Astrocyte (in vitro differentiated cells and primary cell): ENCODE measurements at regions not wholly inside any gene's neighbourhood (a gene's known extent, or its start where the extent isn't known, plus 50 kb on each side); places are given as distances from the start of the nearest gene placed in this dataset.
A peak's percentile ranks its signal among the peaks of the same experiment; 100 is the strongest.

ENCODE experiments used
- DNase-seq: peaks from one replicate; pipeline ENCODE4 v3.0.0-alpha.2; 2010; ENCODE audit warnings: low read depth
- FAIRE-seq: peaks from 2 replicates; lab custom pipeline; 2011; peaks lifted over from hg19 to GRCh38; lab: Jason Lieb, UNC
- H2AFZ ChIP-seq: 2 replicates; pipeline ENCODE4 v1.6.0; 2012; ENCODE audit warnings: low read depth, low read length, inconsistent platforms
- H3K27ac ChIP-seq: 2 replicates; pipeline ENCODE4 v1.5.1; 2011; ENCODE audit warnings: low read depth, low read length, inconsistent platforms
- H3K27me3 ChIP-seq: 2 replicates; pipeline ENCODE4 v1.6.0; 2011; ENCODE audit warnings: low read length, inconsistent platforms; ENCODE audit not compliant: insufficient read depth
- H3K36me3 ChIP-seq: 2 replicates; pipeline ENCODE4 v1.5.1; 2011; ENCODE audit warnings: low read length, inconsistent platforms; ENCODE audit not compliant: insufficient read depth
- H3K4me1 ChIP-seq: 2 replicates; pipeline ENCODE4 v1.5.1; 2011; ENCODE audit warnings: low read length, inconsistent platforms; ENCODE audit not compliant: insufficient read depth
- H3K4me2 ChIP-seq: 2 replicates; pipeline ENCODE4 v1.6.0; 2012; ENCODE audit warnings: low read length, inconsistent platforms
- H3K4me3 ChIP-seq: 2 replicates; pipeline ENCODE4 v1.5.1; 2011; ENCODE audit warnings: low read depth, mild to moderate bottlenecking, low read length, inconsistent platforms; ENCODE audit not compliant: insufficient read depth
- H3K79me2 ChIP-seq: 2 replicates; pipeline ENCODE4 v1.6.0; 2012; ENCODE audit warnings: mild to moderate bottlenecking, low read length, inconsistent platforms; ENCODE audit not compliant: insufficient read depth
- H3K9ac ChIP-seq: 2 replicates; pipeline ENCODE4 v1.6.0; 2012; ENCODE audit warnings: mild to moderate bottlenecking, low read length, inconsistent platforms
- H3K9me3 ChIP-seq: 2 replicates; pipeline ENCODE4 v1.5.1; 2012; ENCODE audit warnings: low read depth, mild to moderate bottlenecking, low read length, inconsistent platforms; ENCODE audit not compliant: insufficient read depth
- H4K20me1 ChIP-seq: 2 replicates; pipeline ENCODE4 v1.6.0; 2012; ENCODE audit warnings: low read length, inconsistent platforms; ENCODE audit not compliant: insufficient read depth
- H3K27ac Mint-ChIP-seq: one replicate; pipeline ENCODE4 v1.8.0; 2021; ENCODE audit warnings: mild to moderate bottlenecking, mixed read lengths; ENCODE audit not compliant: unreplicated experiment
- H3K27me3 Mint-ChIP-seq: one replicate; pipeline ENCODE4 v1.8.0; 2021; ENCODE audit warnings: low read depth, mixed read lengths; ENCODE audit not compliant: unreplicated experiment
- H3K36me3 Mint-ChIP-seq: one replicate; pipeline ENCODE4 v1.8.0; 2021; ENCODE audit warnings: low read depth, mixed read lengths; ENCODE audit not compliant: unreplicated experiment
- H3K4me1 Mint-ChIP-seq: one replicate; pipeline ENCODE4 v1.8.0; 2021; ENCODE audit warnings: low read depth, mixed read lengths; ENCODE audit not compliant: unreplicated experiment
- H3K4me3 Mint-ChIP-seq: one replicate; pipeline ENCODE4 v1.8.0; 2021; ENCODE audit warnings: mild to moderate bottlenecking, moderate library complexity, mixed read lengths; ENCODE audit not compliant: unreplicated experiment
- H3K9me3 Mint-ChIP-seq: one replicate; pipeline ENCODE4 v1.8.0; 2021; ENCODE audit warnings: mild to moderate bottlenecking, mixed read lengths; ENCODE audit not compliant: unreplicated experiment
- EZH2 ChIP-seq: IDR thresholded peaks from 2 replicates; pipeline ENCODE4 v1.6.1; 2012; ENCODE audit warnings: mild to moderate bottlenecking, low read length, inconsistent platforms; ENCODE audit not compliant: insufficient read depth
- TF ChIP-seq, protein P1 (sequence below): IDR thresholded peaks from 2 replicates; pipeline ENCODE4 v1.5.1; 2011; ENCODE audit warnings: low read depth, mild to moderate bottlenecking, inconsistent platforms, low read length, moderate library complexity; ENCODE audit not compliant: insufficient read depth

DNA sequence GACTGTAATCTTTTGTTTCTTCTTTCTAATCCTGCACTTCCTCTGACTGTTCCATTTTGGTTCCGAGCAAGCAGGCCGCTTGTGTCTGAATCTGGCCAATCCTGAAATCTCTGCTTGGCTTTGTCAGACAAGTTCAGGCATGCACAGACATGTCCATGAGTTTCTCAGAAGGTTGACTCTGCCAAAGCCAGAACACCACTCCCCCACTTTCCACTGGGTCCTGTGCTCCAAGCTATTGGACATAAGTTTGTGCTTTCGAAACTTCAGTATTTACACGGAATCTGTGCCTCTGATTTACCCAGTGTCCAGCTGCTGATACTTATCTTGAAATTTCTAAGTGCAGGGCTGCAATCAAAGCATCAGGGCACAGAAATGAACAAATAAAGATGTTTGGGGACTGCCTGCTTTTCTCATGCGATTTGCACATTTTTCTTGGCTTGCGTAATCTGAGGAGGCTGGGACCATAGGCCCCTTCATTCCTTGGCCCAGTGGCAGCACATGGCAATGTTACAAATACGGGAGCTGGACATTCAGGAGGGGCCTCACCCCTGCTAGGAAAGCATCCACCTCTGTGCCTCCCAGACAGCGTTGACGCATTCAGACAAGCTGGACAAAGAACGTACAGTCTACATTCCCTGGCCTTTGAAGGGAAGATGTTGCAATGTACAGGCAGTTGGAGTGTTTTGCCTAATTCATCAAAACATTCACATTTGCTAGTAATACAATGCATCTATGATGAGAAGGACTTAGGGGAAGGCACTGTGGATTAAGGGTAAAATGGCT is 209.2 kb upstream of the PAPPA start:
- peak; percentile 87 for FAIRE-seq
- Histone ChIP-seq H3K27ac (peak overlapping the region; percentile 96), H3K9me3 (no peaks in the 10 kb centered on the region), H3K36me3 (no peaks in the 10 kb centered on the region), H3K4me1 (peaks cover 24% of the 10 kb centered on the region), H3K4me2 (peak overlapping the region; percentile 41), H3K79me2 (no peaks in the 10 kb centered on the region), H3K9ac (peak overlapping the region; percentile 82), H2AFZ (peak overlapping the region; percentile 26), H4K20me1 (no peaks in the 10 kb centered on the region), H3K4me3 (no peak overlapping the region), H3K27me3 (no peaks in the 10 kb centered on the region)
- Mint-ChIP-seq H3K27me3 (no peaks in the 10 kb centered on the region), H3K36me3 (no peaks in the 10 kb centered on the region), H3K9me3 (peaks cover 2% of the 10 kb centered on the region), H3K4me1 (peaks cover 39% of the 10 kb centered on the region), H3K27ac (peak overlapping the region; percentile 98), H3K4me3 (no peak overlapping the region)
- TF ChIP-seq, protein P1, sequence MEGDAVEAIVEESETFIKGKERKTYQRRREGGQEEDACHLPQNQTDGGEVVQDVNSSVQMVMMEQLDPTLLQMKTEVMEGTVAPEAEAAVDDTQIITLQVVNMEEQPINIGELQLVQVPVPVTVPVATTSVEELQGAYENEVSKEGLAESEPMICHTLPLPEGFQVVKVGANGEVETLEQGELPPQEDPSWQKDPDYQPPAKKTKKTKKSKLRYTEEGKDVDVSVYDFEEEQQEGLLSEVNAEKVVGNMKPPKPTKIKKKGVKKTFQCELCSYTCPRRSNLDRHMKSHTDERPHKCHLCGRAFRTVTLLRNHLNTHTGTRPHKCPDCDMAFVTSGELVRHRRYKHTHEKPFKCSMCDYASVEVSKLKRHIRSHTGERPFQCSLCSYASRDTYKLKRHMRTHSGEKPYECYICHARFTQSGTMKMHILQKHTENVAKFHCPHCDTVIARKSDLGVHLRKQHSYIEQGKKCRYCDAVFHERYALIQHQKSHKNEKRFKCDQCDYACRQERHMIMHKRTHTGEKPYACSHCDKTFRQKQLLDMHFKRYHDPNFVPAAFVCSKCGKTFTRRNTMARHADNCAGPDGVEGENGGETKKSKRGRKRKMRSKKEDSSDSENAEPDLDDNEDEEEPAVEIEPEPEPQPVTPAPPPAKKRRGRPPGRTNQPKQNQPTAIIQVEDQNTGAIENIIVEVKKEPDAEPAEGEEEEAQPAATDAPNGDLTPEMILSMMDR: no peak
- no peak for TF ChIP-seq EZH2
- peak; percentile 100 for DNase-seq

DNA sequence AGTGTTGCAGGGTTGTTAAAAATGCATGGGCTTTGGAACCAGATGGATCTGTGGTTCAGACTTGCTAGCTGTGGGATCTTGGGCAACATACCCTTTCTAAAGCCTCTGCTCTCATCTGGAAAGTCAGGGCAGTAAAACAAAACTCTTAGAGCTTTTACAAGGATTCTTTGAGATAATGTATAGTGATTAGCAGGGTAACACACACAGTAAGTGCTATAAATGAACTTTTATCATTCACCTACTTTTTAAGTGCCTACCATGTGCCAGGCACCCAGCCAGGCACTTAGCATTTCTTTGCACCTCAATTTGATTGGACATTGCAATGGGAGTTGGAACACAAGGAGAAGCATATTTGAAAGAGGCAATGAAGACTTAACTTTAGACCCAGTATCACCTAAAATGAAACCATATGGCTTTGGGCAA is 208.6 kb upstream of the PAPPA start:
- H3K4me1 Mint-ChIP-seq: peaks cover 37% of the 10 kb centered on the region
- no peak for DNase-seq
- TF ChIP-seq, protein P1: no peak
- TF ChIP-seq EZH2: no peak
- H4K20me1 ChIP-seq: no peaks in the 10 kb centered on the region
- H3K9me3 Mint-ChIP-seq: peaks cover 2% of the 10 kb centered on the region
- no peak overlapping the region for H2AFZ ChIP-seq
- no peak overlapping the region for H3K4me3 ChIP-seq
- no peaks in the 10 kb centered on the region for H3K9me3 ChIP-seq
- FAIRE-seq: peak; percentile 13
- H3K4me1 ChIP-seq: peaks cover 23% of the 10 kb centered on the region
- peak overlapping the region; percentile 1 for H3K4me2 ChIP-seq
- no peaks in the 10 kb centered on the region for H3K79me2 ChIP-seq
- H3K27me3 ChIP-seq: no peaks in the 10 kb centered on the region
- H3K36me3 Mint-ChIP-seq: no peaks in the 10 kb centered on the region
- no peaks in the 10 kb centered on the region for H3K27me3 Mint-ChIP-seq
- peak overlapping the region; percentile 82 for H3K9ac ChIP-seq
- H3K4me3 Mint-ChIP-seq: no peak overlapping the region
- H3K27ac ChIP-seq: peak overlapping the region; percentile 96
- no peaks in the 10 kb centered on the region for H3K36me3 ChIP-seq
- H3K27ac Mint-ChIP-seq: peak overlapping the region; percentile 98

DNA sequence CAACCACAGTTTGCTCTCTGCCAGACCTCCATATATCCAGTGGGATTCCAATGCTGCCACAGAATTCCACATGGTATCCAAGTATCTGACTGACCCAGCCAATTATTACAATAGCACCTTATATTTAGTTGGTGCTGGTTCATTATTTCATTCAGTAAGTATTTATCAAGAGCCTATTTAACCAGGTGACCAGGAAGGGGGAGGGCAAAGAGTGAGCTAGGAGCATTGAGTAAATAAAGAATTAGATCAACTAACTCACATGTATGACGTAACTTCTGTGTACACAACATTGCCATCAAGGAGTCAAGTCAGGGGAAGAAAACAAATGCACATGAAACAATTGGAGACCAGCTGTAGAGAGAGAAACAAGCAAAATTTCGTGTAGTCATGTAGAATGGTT is 207.1 kb upstream of the PAPPA start:
- FAIRE-seq: no peak
- H3K79me2 ChIP-seq: no peaks in the 10 kb centered on the region
- Mint-ChIP-seq H3K4me3 (no peak overlapping the region), H3K36me3 (no peaks in the 10 kb centered on the region), H3K27ac (no peak overlapping the region), H3K4me1 (peaks cover 34% of the 10 kb centered on the region), H3K9me3 (peaks cover 2% of the 10 kb centered on the region), H3K27me3 (no peaks in the 10 kb centered on the region)
- no peaks in the 10 kb centered on the region for H3K36me3 ChIP-seq
- no peak overlapping the region for H3K4me3 ChIP-seq
- no peak for TF ChIP-seq EZH2
- TF ChIP-seq, protein P1: no peak
- DNase-seq: peak; percentile 37
- no peaks in the 10 kb centered on the region for H3K9me3 ChIP-seq
- no peak overlapping the region for H2AFZ ChIP-seq
- no peak overlapping the region for H3K4me2 ChIP-seq
- H3K27me3 ChIP-seq: no peaks in the 10 kb centered on the region
- H3K9ac ChIP-seq: no peak overlapping the region
- no peaks in the 10 kb centered on the region for H4K20me1 ChIP-seq
- peaks cover 23% of the 10 kb centered on the region for H3K4me1 ChIP-seq
- H3K27ac ChIP-seq: no peak overlapping the region
